Prostate gland (tissue), 2 donors: ENCODE measurements at regions not wholly inside any gene's neighbourhood (a gene's known extent, or its start where the extent isn't known, plus 50 kb on each side); places are given as distances from the start of the nearest gene placed in this dataset.

ENCODE experiments used
- DNase-seq: peaks from one replicate; pipeline ENCODE4 v3.0.0-alpha.2; 2019; ENCODE audit warnings: low spot score
- H3K27ac ChIP-seq, 2 donors: fragments of 200-600 bp; sonication (generic); 2 replicates each; pipeline ENCODE4 v1.5.1; 2017 to 2019
- H3K27me3 ChIP-seq: fragments of 200-600 bp; sonication (generic); replicated peaks from 2 replicates; pipeline ENCODE4 v1.5.1; 2019; ENCODE audit not compliant: insufficient read depth
- H3K36me3 ChIP-seq, 2 donors: fragments of 200-600 bp; sonication (generic); 1 replicate in 1 of 2; 2 replicates in 1 of 2; pipeline versions ENCODE4 v1.5.1 to v1.8.1; 2017 to 2019
- H3K4me1 ChIP-seq: fragments of 200-600 bp; sonication (generic); replicated peaks from 2 replicates; pipeline ENCODE4 v1.5.1; 2019
- H3K4me3 ChIP-seq, 2 donors: fragments of 200-600 bp; sonication (generic); 2 replicates each; pipeline ENCODE4 v1.5.1; 2017 to 2019
- H3K9me3 ChIP-seq: fragments of 200-600 bp; sonication (generic); 2 replicates; pipeline ENCODE4 v1.5.1; 2017
- POLR2A ChIP-seq: fragments of 450-650 bp; IDR thresholded peaks from one replicate; pipeline ENCODE4 v1.6.1; 2016; ENCODE audit warnings: antibody characterized with exemption, mild to moderate bottlenecking
- POLR2AphosphoS5 ChIP-seq: sonication (generic); formaldehyde crosslinking; IDR thresholded peaks from one replicate; pipeline ENCODE4 v1.6.1; 2017; ENCODE audit warnings: antibody characterized with exemption
- WGBS: methylation state at CpG from one replicate; pipeline ENCODE4 v1.1.5; 2018; 5-methylcytosine and 5-hydroxymethylcytosine counted together
- intact Hi-C: fragments of 100-400 bp; cut with DNase I; formaldehyde crosslinking; loops from one replicate; pipeline ENCODE4 v1.14.2; 2022
- TF ChIP-seq, protein P1 (sequence below), 4 experiments: fragments of 200-600 bp in 2 of 4; fragments of 450-650 bp in 2 of 4; sonication (generic) in 2 of 4; IDR thresholded peaks; 1 replicate in 3 of 4; 2 replicates in 1 of 4; pipeline ENCODE4 v1.5.1; 2016 to 2019; ENCODE audit warnings: antibody characterized with exemption in 4 of 4, mild to moderate bottlenecking in 2 of 4, moderate library complexity in 2 of 4

DNA sequence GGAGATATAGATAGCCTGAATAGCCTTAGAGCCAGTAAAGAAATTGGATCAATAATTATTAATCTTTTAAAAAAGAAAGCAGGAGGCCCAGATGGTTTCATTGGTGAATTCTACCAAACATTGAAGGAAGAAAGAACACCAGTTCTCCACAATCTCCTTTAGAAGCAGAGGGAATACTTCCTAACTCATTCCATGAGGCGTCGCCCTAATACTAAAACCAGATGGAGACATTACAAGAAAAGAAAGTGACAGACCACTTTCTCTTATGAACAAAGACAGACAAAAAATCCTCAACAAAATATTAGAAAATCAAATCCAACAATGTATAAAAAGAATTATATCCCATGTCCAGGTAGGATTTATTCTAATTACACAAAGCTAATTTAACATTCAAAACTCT is 362.6 kb downstream of the BCAT1 start:
- 92% methylated on average over 2 of the region's 2 CpGs for WGBS
- Histone ChIP-seq H3K4me3 (no peak overlapping the region), H3K9me3 (no peaks in the 10 kb centered on the region), H3K4me1 (no peaks in the 10 kb centered on the region), H3K27ac (no peak overlapping the region), H3K27me3 (no peaks in the 10 kb centered on the region), H3K36me3 (no peaks in the 10 kb centered on the region)
- intact Hi-C loops, result no loop called here
- TF ChIP-seq, protein P1, sequence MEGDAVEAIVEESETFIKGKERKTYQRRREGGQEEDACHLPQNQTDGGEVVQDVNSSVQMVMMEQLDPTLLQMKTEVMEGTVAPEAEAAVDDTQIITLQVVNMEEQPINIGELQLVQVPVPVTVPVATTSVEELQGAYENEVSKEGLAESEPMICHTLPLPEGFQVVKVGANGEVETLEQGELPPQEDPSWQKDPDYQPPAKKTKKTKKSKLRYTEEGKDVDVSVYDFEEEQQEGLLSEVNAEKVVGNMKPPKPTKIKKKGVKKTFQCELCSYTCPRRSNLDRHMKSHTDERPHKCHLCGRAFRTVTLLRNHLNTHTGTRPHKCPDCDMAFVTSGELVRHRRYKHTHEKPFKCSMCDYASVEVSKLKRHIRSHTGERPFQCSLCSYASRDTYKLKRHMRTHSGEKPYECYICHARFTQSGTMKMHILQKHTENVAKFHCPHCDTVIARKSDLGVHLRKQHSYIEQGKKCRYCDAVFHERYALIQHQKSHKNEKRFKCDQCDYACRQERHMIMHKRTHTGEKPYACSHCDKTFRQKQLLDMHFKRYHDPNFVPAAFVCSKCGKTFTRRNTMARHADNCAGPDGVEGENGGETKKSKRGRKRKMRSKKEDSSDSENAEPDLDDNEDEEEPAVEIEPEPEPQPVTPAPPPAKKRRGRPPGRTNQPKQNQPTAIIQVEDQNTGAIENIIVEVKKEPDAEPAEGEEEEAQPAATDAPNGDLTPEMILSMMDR (IDR thresholded peaks at IDR 0.05), result no peak
- no peak for TF ChIP-seq POLR2A
- no peak for TF ChIP-seq POLR2AphosphoS5
- no peak for DNase-seq

DNA sequence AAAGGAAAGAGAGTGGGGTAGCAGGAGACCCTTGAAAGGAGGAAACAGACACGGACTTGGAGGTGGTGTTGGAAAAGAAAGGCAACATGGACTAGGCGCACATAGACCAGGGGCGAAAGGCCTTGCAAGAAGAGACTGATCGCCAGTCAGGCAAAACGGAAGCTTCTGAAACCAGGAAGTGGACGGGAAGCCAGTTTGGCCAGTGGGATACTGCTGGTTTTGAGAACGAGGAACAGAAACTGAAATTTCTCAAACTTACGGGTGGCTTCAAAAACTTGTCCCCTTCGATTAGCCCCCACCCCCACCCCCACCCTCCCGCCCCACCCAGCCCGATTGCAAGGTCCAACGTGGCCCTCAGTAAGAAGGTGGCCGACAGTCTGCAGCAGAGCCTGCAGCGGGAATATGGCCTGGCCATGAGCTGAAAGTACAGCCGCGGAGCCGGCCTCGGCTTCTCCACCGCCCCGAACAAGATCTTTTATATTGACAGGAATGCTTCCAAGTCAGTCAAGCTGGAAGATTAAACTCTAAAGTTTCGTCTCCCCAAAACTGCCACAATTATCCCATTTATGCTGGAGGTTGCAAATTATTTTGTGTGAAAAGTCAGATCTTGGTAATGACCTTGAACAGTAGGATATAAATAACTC is 364.7 kb downstream of the BCAT1 start:
- Histone ChIP-seq H3K4me3 (no peak overlapping the region), H3K4me1 (no peaks in the 10 kb centered on the region), H3K27me3 (no peaks in the 10 kb centered on the region), H3K36me3 (no peaks in the 10 kb centered on the region), H3K9me3 (no peaks in the 10 kb centered on the region), H3K27ac (no peak overlapping the region)
- DNase-seq, result no peak
- TF ChIP-seq POLR2AphosphoS5, result no peak
- no peak for TF ChIP-seq POLR2A
- TF ChIP-seq, protein P1 (IDR thresholded peaks at IDR 0.05), result no peak
- WGBS, result 96% methylated on average over 19 of the region's 21 CpGs
- intact Hi-C loops, result no loop called here

DNA sequence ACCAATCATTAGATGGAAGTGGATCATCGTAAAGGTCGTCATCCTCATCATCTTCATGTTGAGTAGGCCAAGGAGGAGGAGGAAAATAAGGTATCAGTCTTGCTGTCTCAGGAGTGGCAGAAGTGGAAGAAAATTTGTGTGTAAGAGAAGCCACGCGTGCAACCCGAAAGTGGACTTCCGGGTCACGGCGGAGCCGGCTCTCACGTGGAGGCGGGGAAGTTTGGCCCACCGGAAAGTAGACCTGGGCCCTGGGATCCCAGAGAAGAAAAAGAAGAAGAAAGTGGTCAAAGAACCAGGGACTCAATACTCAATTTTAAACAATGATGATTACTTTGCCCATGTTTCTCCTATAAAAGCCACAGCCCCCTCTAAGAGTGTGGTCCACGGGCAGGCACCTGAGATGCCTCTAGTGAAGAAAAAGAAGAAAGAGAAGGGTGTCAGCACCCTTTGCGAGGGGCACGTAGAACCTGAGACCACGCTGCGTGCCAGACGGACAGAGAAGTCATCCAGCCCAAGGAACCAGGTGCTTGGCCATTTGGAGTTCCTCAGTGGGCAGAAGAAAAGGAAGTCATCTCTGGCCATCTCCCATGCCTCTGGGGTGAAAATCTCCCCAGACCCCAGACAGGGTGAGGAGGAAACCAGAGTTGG is 365.8 kb downstream of the BCAT1 start:
- Histone ChIP-seq H3K36me3 (no peaks in the 10 kb centered on the region), H3K9me3 (no peaks in the 10 kb centered on the region), H3K4me3 (no peak overlapping the region), H3K27ac (no peak overlapping the region), H3K27me3 (no peaks in the 10 kb centered on the region), H3K4me1 (no peaks in the 10 kb centered on the region)
- TF ChIP-seq, protein P1 (IDR thresholded peaks at IDR 0.05), result no peak
- TF ChIP-seq POLR2AphosphoS5 (no peak), POLR2A (no peak)
- no peak for DNase-seq
- WGBS, result 97% methylated on average over 18 of the region's 18 CpGs
- intact Hi-C loops, result no loop called here

DNA sequence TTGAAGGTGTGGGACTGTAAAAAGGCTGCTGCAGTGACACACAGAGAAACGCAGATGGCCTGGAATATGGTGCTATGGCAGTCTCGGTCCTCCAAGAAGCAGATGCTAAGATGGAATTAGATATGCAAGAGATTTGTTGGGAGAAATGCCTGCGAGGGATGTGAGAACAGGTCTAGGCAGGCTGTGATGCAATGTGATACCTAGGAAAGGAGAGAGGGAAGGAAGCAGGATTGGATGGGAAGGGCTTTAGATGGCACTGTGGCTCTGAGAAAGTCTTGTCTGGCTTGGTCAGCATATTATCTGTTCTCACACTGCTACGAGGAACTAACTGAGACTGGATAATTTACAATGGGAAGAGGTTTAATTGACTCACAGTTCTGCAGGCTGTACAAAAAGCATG is 374.4 kb downstream of the BCAT1 start:
- TF ChIP-seq POLR2A (no peak), POLR2AphosphoS5 (no peak)
- TF ChIP-seq, protein P1 (IDR thresholded peaks at IDR 0.05), result no peak
- Histone ChIP-seq H3K4me1 (no peaks in the 10 kb centered on the region), H3K27me3 (no peaks in the 10 kb centered on the region), H3K9me3 (no peaks in the 10 kb centered on the region), H3K27ac (no peak overlapping the region), H3K4me3 (no peak overlapping the region), H3K36me3 (no peaks in the 10 kb centered on the region)
- WGBS, result 74% methylated on average over 4 of the region's 4 CpGs
- intact Hi-C loops, result no loop called here
- DNase-seq, result no peak

DNA sequence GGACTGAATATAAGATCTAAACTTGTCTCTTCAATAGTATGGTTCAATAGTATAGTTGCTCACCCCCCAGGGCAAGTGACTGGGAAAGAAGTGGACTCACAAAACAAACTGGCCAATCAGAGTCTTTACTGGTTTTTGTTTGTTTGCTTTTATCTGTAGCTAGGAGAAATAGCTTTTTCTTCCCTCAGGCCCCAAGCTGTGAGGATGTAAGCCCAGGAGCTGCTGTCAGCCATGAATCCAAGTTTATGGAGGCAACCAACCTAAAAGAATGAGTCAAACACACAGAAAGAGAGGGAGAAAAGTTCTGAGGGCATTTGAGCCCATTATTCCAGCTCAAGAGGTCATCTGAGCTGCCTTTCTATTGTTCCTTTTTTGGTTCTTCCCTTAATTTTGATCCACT is 375.3 kb downstream of the BCAT1 start:
- Histone ChIP-seq H3K36me3 (no peaks in the 10 kb centered on the region), H3K4me1 (no peaks in the 10 kb centered on the region), H3K4me3 (no peak overlapping the region), H3K27me3 (no peaks in the 10 kb centered on the region), H3K9me3 (no peaks in the 10 kb centered on the region), H3K27ac (no peak overlapping the region)
- TF ChIP-seq, protein P1 (IDR thresholded peaks at IDR 0.05), result no peak
- no peak for TF ChIP-seq POLR2AphosphoS5
- TF ChIP-seq POLR2A, result no peak
- intact Hi-C loops, result no loop called here
- DNase-seq, result no peak
